Prostate gland (tissue), 2 donors: ENCODE measurements at regions not wholly inside any gene's neighbourhood (a gene's known extent, or its start where the extent isn't known, plus 50 kb on each side); places are given as distances from the start of the nearest gene placed in this dataset.

ENCODE experiments used
- DNase-seq: peaks from one replicate; pipeline ENCODE4 v3.0.0-alpha.2; 2019; ENCODE audit warnings: low spot score
- H3K27ac ChIP-seq, 2 donors: fragments of 200-600 bp; sonication (generic); 2 replicates each; pipeline ENCODE4 v1.5.1; 2017 to 2019
- H3K27me3 ChIP-seq: fragments of 200-600 bp; sonication (generic); replicated peaks from 2 replicates; pipeline ENCODE4 v1.5.1; 2019; ENCODE audit not compliant: insufficient read depth
- H3K36me3 ChIP-seq, 2 donors: fragments of 200-600 bp; sonication (generic); 1 replicate in 1 of 2; 2 replicates in 1 of 2; pipeline versions ENCODE4 v1.5.1 to v1.8.1; 2017 to 2019
- H3K4me1 ChIP-seq: fragments of 200-600 bp; sonication (generic); replicated peaks from 2 replicates; pipeline ENCODE4 v1.5.1; 2019
- H3K4me3 ChIP-seq, 2 donors: fragments of 200-600 bp; sonication (generic); 2 replicates each; pipeline ENCODE4 v1.5.1; 2017 to 2019
- H3K9me3 ChIP-seq: fragments of 200-600 bp; sonication (generic); 2 replicates; pipeline ENCODE4 v1.5.1; 2017
- POLR2A ChIP-seq: fragments of 450-650 bp; IDR thresholded peaks from one replicate; pipeline ENCODE4 v1.6.1; 2016; ENCODE audit warnings: antibody characterized with exemption, mild to moderate bottlenecking
- POLR2AphosphoS5 ChIP-seq: sonication (generic); formaldehyde crosslinking; IDR thresholded peaks from one replicate; pipeline ENCODE4 v1.6.1; 2017; ENCODE audit warnings: antibody characterized with exemption
- WGBS: methylation state at CpG from one replicate; pipeline ENCODE4 v1.1.5; 2018; 5-methylcytosine and 5-hydroxymethylcytosine counted together
- intact Hi-C: fragments of 100-400 bp; cut with DNase I; formaldehyde crosslinking; loops from one replicate; pipeline ENCODE4 v1.14.2; 2022
- TF ChIP-seq, protein P1 (sequence below), 4 experiments: fragments of 200-600 bp in 2 of 4; fragments of 450-650 bp in 2 of 4; sonication (generic) in 2 of 4; IDR thresholded peaks; 1 replicate in 3 of 4; 2 replicates in 1 of 4; pipeline ENCODE4 v1.5.1; 2016 to 2019; ENCODE audit warnings: antibody characterized with exemption in 4 of 4, mild to moderate bottlenecking in 2 of 4, moderate library complexity in 2 of 4

DNA sequence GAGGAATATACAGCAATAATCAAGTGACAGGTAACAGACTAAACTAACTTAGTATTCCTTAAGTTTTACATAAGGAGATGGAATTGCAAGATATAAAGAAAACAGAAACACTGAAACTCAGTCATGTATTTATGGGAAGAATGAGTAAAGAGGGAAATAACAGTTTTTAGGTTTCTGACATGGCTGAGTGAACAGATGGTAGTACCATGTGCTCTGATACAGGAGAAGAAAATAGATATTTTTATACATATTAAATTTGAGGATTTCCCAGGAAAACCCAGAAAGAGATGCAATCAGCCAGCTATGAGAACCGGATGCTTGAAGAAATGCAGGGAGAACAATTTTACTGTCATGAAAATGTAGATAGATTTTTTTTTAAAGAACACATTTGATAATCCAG lies 669.5 kb upstream of the GRM3 start:
- no peaks in the 10 kb centered on the region for H3K9me3 ChIP-seq
- no peak for DNase-seq
- intact Hi-C loops: no loop called here
- no peak overlapping the region for H3K27ac ChIP-seq
- 73% methylated on average over 1 of the region's 1 CpG for WGBS
- H3K4me1 ChIP-seq: no peaks in the 10 kb centered on the region
- H3K4me3 ChIP-seq: no peak overlapping the region
- no peaks in the 10 kb centered on the region for H3K36me3 ChIP-seq
- no peak for TF ChIP-seq POLR2A
- TF ChIP-seq, protein P1, sequence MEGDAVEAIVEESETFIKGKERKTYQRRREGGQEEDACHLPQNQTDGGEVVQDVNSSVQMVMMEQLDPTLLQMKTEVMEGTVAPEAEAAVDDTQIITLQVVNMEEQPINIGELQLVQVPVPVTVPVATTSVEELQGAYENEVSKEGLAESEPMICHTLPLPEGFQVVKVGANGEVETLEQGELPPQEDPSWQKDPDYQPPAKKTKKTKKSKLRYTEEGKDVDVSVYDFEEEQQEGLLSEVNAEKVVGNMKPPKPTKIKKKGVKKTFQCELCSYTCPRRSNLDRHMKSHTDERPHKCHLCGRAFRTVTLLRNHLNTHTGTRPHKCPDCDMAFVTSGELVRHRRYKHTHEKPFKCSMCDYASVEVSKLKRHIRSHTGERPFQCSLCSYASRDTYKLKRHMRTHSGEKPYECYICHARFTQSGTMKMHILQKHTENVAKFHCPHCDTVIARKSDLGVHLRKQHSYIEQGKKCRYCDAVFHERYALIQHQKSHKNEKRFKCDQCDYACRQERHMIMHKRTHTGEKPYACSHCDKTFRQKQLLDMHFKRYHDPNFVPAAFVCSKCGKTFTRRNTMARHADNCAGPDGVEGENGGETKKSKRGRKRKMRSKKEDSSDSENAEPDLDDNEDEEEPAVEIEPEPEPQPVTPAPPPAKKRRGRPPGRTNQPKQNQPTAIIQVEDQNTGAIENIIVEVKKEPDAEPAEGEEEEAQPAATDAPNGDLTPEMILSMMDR (IDR thresholded peaks at IDR 0.05): no peak
- no peak for TF ChIP-seq POLR2AphosphoS5
- H3K27me3 ChIP-seq: no peaks in the 10 kb centered on the region

DNA sequence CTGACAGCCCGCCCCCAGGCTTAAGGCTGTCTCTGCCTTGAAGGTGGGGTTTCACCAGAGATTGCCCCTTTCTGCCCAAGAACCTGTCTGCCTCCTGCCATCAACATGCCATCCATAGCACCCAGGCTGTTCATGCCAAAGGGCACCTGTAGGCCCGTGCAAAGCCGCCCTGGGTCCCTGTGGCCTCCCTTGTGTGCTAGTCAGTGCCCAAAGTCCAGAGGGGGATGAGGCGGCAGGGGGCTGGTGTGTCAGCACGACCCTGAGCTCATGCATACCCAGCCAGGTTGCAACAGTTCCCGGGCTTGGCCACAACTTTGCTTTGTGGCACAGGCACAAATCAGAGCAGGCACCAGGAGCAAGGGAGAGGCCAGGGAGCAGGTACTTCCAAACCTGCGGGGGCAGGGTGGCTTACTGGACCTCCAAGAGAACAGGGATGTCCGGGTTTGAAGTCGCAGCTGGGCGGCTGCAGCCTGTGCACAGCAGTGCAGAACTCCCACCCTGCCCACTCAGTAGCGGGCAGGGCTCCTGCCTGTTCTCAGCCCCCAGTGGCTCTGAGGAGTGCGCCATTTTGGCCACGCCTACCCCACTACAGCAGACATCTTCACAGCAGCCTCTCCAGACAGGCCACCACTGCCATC lies 671.1 kb upstream of the GRM3 start:
- Histone ChIP-seq H3K27me3 (no peaks in the 10 kb centered on the region), H3K4me1 (no peaks in the 10 kb centered on the region), H3K27ac (no peak overlapping the region), H3K4me3 (no peak overlapping the region), H3K9me3 (no peaks in the 10 kb centered on the region), H3K36me3 (no peaks in the 10 kb centered on the region)
- no peak for DNase-seq
- WGBS: 94% methylated on average over 13 of the region's 13 CpGs
- intact Hi-C loops: no loop called here
- TF ChIP-seq POLR2AphosphoS5 (no peak), POLR2A (no peak)
- TF ChIP-seq, protein P1 (IDR thresholded peaks at IDR 0.05): no peak

DNA sequence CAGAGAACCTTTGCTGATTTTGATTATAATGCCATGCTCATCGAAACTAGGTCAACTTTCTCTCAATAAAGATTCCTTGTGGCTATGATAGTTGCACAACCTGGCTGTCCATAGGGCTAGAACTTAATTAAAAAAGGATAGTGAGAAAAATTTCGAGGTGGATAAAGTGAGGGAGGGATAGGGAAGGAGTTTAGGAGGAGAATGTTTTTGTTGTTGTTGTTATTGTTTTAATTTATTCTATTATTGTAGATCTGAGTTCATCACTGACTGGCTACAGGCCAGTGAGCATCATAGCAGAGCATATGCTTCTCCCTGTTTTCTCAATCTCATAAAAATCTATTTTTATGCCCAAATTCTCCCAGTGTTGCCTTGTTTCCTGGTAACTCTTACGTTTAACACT lies 688.7 kb upstream of the GRM3 start:
- no peaks in the 10 kb centered on the region for H3K27me3 ChIP-seq
- H3K36me3 ChIP-seq: no peaks in the 10 kb centered on the region
- no peak for TF ChIP-seq POLR2A
- no peak for TF ChIP-seq POLR2AphosphoS5
- TF ChIP-seq, protein P1 (IDR thresholded peaks at IDR 0.05): no peak
- no peak overlapping the region for H3K27ac ChIP-seq
- no peaks in the 10 kb centered on the region for H3K9me3 ChIP-seq
- intact Hi-C loops: no loop called here
- no peaks in the 10 kb centered on the region for H3K4me1 ChIP-seq
- H3K4me3 ChIP-seq: no peak overlapping the region
- WGBS: 63% methylated on average over 3 of the region's 3 CpGs
- no peak for DNase-seq

DNA sequence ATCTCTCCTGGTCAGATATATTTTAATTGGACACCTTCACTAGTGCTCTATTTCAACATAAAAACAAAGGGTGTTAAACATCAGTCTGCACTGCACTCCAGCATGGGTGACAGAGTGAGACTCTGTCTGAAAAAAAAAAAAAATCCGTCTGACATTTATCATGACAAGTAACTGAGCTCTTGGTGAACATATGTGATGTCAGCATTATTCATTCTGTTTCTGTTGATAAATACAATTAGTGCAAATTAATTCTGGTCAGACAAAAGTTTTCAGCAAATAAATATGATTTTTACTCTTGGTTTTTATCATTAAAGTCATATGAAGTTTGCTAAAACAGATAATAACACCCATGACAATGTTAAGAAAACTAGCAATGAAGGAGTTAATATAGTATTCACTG lies 692.8 kb upstream of the GRM3 start:
- DNase-seq: no peak
- Histone ChIP-seq H3K36me3 (no peaks in the 10 kb centered on the region), H3K27me3 (no peaks in the 10 kb centered on the region), H3K27ac (no peak overlapping the region), H3K9me3 (no peaks in the 10 kb centered on the region), H3K4me3 (no peak overlapping the region), H3K4me1 (no peaks in the 10 kb centered on the region)
- intact Hi-C loops: no loop called here
- WGBS: 51% methylated on average over 1 of the region's 1 CpG
- TF ChIP-seq, protein P1 (IDR thresholded peaks at IDR 0.05): no peak
- TF ChIP-seq POLR2A (no peak), POLR2AphosphoS5 (no peak)

DNA sequence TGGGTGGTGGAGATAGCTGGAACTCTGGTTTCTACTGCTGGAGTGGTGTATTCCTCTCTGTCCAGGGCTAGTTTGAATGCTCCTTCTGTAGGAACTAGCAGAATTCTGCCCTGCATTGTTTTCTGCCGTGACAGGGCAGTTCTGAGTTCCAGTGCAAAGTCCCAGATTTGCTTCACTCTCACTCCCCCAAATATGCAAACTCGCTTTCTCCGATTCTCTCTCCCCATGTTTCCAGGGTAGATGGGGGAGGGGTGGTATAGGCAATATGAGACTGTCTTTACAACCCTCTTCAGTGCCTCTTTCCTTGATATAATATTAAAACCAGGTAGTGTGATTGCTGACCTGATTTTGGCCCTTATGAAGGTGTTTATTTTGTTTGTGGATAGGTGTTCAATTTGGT lies 693.3 kb upstream of the GRM3 start:
- no peak for DNase-seq
- TF ChIP-seq POLR2AphosphoS5 (no peak), POLR2A (no peak)
- TF ChIP-seq, protein P1 (IDR thresholded peaks at IDR 0.05): no peak
- 87% methylated on average over 3 of the region's 3 CpGs for WGBS
- Histone ChIP-seq H3K9me3 (no peaks in the 10 kb centered on the region), H3K36me3 (no peaks in the 10 kb centered on the region), H3K4me3 (no peak overlapping the region), H3K4me1 (no peaks in the 10 kb centered on the region), H3K27me3 (no peaks in the 10 kb centered on the region), H3K27ac (no peak overlapping the region)
- intact Hi-C loops: no loop called here
